Hepatocyte (in vitro differentiated cells): ENCODE measurements at regions not wholly inside any gene's neighbourhood (a gene's known extent, or its start where the extent isn't known, plus 50 kb on each side); places are given as distances from the start of the nearest gene placed in this dataset.

Experiments
- DNase-seq: peaks from one replicate; pipeline ENCODE4 v3.0.0-alpha.2; 2016; ENCODE audit warnings: low spot score
- H2AFZ ChIP-seq: fragments of 200-600 bp; sonication (generic); 2 replicates; pipeline ENCODE4 v1.6.0; 2016; ENCODE audit warnings: antibody characterized with exemption, mild to moderate bottlenecking
- H3K27ac ChIP-seq: fragments of 200-600 bp; sonication (generic); 2 replicates; pipeline ENCODE4 v1.5.1; 2016; ENCODE audit warnings: mild to moderate bottlenecking
- H3K27me3 ChIP-seq: fragments of 200-600 bp; sonication (generic); 2 replicates; pipeline ENCODE4 v1.6.1; 2016
- H3K36me3 ChIP-seq: fragments of 200-600 bp; sonication (generic); replicated peaks from 2 replicates; pipeline ENCODE4 v1.5.1; 2016; ENCODE audit warnings: low read depth; ENCODE audit not compliant: insufficient read depth
- H3K4me1 ChIP-seq: fragments of 200-600 bp; sonication (generic); 2 replicates; pipeline ENCODE4 v1.5.1; 2016; ENCODE audit warnings: mild to moderate bottlenecking, moderate library complexity; ENCODE audit not compliant: insufficient read depth
- H3K4me2 ChIP-seq: fragments of 200-600 bp; sonication (generic); 2 replicates; pipeline ENCODE4 v1.6.0; 2016
- H3K4me3 ChIP-seq: fragments of 200-600 bp; sonication (generic); 2 replicates; pipeline ENCODE4 v1.5.1; 2016; ENCODE audit warnings: mild to moderate bottlenecking
- H3K79me2 ChIP-seq: fragments of 200-600 bp; sonication (generic); 2 replicates; pipeline ENCODE4 v1.6.0; 2017; ENCODE audit warnings: mild to moderate bottlenecking
- H3K9me2 ChIP-seq: fragments of 200-600 bp; sonication (generic); replicated peaks from 2 replicates; pipeline ENCODE4 v1.6.0; 2017; ENCODE audit warnings: mild to moderate bottlenecking; ENCODE audit not compliant: insufficient read depth
- H3K9me3 ChIP-seq: fragments of 200-600 bp; sonication (generic); 2 replicates; pipeline ENCODE4 v1.5.1; 2016; ENCODE audit warnings: low read depth, mild to moderate bottlenecking
- H4K20me1 ChIP-seq: fragments of 200-600 bp; sonication (generic); 2 replicates; pipeline ENCODE4 v1.6.0; 2016; ENCODE audit warnings: mild to moderate bottlenecking; ENCODE audit not compliant: insufficient read depth, poor library complexity, severe bottlenecking
- CTCF ChIP-seq: fragments of 200-600 bp; sonication (generic); IDR thresholded peaks from 2 replicates; pipeline ENCODE4 v1.5.1; 2016; ENCODE audit warnings: antibody characterized with exemption, mild to moderate bottlenecking; ENCODE audit not compliant: poor library complexity
- EZH2 ChIP-seq: fragments of 200-600 bp; sonication (generic); IDR thresholded peaks from 2 replicates; pipeline ENCODE4 v1.6.1; 2016; ENCODE audit warnings: antibody characterized with exemption, mild to moderate bottlenecking, borderline replicate concordance
- EZH2phosphoT487 ChIP-seq: fragments of 200-600 bp; sonication (generic); IDR thresholded peaks from one replicate; pipeline ENCODE4 v1.6.1; 2018; ENCODE audit warnings: antibody characterized with exemption, mild to moderate bottlenecking, low read depth, moderate library complexity; ENCODE audit not compliant: unreplicated experiment, severe bottlenecking
- WGBS: methylation state at CpG from one replicate; pipeline ENCODE4 v1.1.6; 2016; ENCODE audit warnings: low lambda C conversion rate; ENCODE audit errors: missing lambda C conversion rate; 5-methylcytosine and 5-hydroxymethylcytosine counted together

GRCh38 chr3:182006431-182006830, 294.7 kb downstream of the SOX2 start:
- WGBS, result 78% methylated on average over 4 of the region's 4 CpGs
- Histone ChIP-seq H3K36me3 (no peaks in the 10 kb centered on the region), H3K4me1 (no peaks in the 10 kb centered on the region), H3K9me3 (no peaks in the 10 kb centered on the region), H3K4me3 (no peak overlapping the region), H4K20me1 (no peaks in the 10 kb centered on the region), H3K27ac (no peak overlapping the region), H3K9me2 (no peaks in the 10 kb centered on the region), H3K79me2 (no peaks in the 10 kb centered on the region), H3K27me3 (no peaks in the 10 kb centered on the region), H2AFZ (no peak overlapping the region), H3K4me2 (no peak overlapping the region)
- DNase-seq, result no peak
- TF ChIP-seq EZH2phosphoT487 (no peak), EZH2 (no peak), CTCF (no peak)

- Histone ChIP-seq H3K36me3 (no peaks in the 10 kb centered on the region), H3K4me2 (no peak overlapping the region), H3K79me2 (no peaks in the 10 kb centered on the region), H3K4me1 (no peaks in the 10 kb centered on the region), H4K20me1 (no peaks in the 10 kb centered on the region), H3K9me2 (no peaks in the 10 kb centered on the region), H3K9me3 (no peaks in the 10 kb centered on the region), H2AFZ (no peak overlapping the region), H3K27me3 (no peaks in the 10 kb centered on the region), H3K4me3 (no peak overlapping the region), H3K27ac (no peak overlapping the region)
- 82% methylated on average over 5 of the region's 5 CpGs for WGBS
- DNase-seq, result no peak
- TF ChIP-seq EZH2phosphoT487, result no peak
- TF ChIP-seq EZH2, result no peak
- no peak for TF ChIP-seq CTCF
Observed at GRCh38 chr3:182007441-182007840, 295.7 kb downstream of the SOX2 start.

- no peaks in the 10 kb centered on the region for H3K79me2 ChIP-seq
- 89% methylated on average over 2 of the region's 2 CpGs for WGBS
- H3K9me2 ChIP-seq, result no peaks in the 10 kb centered on the region
- H3K4me1 ChIP-seq, result no peaks in the 10 kb centered on the region
- no peaks in the 10 kb centered on the region for H3K27me3 ChIP-seq
- no peaks in the 10 kb centered on the region for H3K36me3 ChIP-seq
- no peak overlapping the region for H3K4me3 ChIP-seq
- no peak overlapping the region for H3K27ac ChIP-seq
- no peaks in the 10 kb centered on the region for H3K9me3 ChIP-seq
- H4K20me1 ChIP-seq, result no peaks in the 10 kb centered on the region
- no peak overlapping the region for H3K4me2 ChIP-seq
- no peak for TF ChIP-seq CTCF
- no peak for TF ChIP-seq EZH2phosphoT487
- TF ChIP-seq EZH2, result no peak
- no peak overlapping the region for H2AFZ ChIP-seq
- no peak for DNase-seq
Observed at GRCh38 chr3:182018361-182018760, 306.6 kb downstream of the SOX2 start.

DNA sequence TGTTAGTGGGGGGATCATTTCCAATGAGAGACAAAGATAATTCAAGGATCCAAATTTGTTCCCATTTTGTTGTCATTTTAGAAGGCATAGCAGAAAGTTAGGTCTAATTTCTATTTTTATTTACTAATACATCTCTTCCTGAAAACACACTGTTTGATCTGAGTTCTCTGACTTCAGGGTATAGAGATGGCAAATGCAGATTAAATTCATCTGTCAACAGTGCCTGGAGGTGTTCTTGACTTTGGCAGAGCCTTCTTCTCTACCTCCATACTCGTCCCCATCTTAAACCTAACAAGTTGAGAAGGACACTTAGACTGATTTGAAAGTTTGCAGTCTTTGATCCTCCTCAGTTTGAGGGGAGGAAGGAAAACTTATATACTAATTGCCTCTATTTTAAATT, 308.2 kb downstream of the SOX2 start:
- no peaks in the 10 kb centered on the region for H4K20me1 ChIP-seq
- no peak overlapping the region for H3K27ac ChIP-seq
- no peaks in the 10 kb centered on the region for H3K9me2 ChIP-seq
- TF ChIP-seq EZH2phosphoT487 (no peak), CTCF (no peak), EZH2 (no peak)
- no peak overlapping the region for H3K4me2 ChIP-seq
- no peaks in the 10 kb centered on the region for H3K79me2 ChIP-seq
- WGBS, result 71% methylated on average over 1 of the region's 1 CpG
- H3K27me3 ChIP-seq, result no peaks in the 10 kb centered on the region
- H2AFZ ChIP-seq, result no peak overlapping the region
- no peaks in the 10 kb centered on the region for H3K4me1 ChIP-seq
- H3K4me3 ChIP-seq, result no peak overlapping the region
- H3K36me3 ChIP-seq, result no peaks in the 10 kb centered on the region
- H3K9me3 ChIP-seq, result no peaks in the 10 kb centered on the region
- DNase-seq, result no peak
